WTC11 (cell line): ENCODE measurements at regions not wholly inside any gene's neighbourhood (a gene's known extent, or its start where the extent isn't known, plus 50 kb on each side); places are given as distances from the start of the nearest gene placed in this dataset.

Experiments used
- ATAC-seq: fragments of 200-7000 bp; cut with Tn5 transposase; 2 replicates; pipeline ENCODE4 v1.10.0; 2021; ENCODE audit warnings: mild to moderate bottlenecking, moderate library complexity
- CTCF ChIA-PET: fragments of 300-600 bp; sonication (Branson Sonifier 250); formaldehyde crosslinking; loops from one replicate; lab custom pipeline; 2021; ENCODE audit warnings: antibody characterized with exemption; lab: Charles Lee
- POLR2A ChIA-PET: fragments of 350-600 bp; sonication (Branson Sonifier 250); formaldehyde crosslinking; loops from one replicate; lab custom pipeline; 2021; ENCODE audit warnings: antibody characterized with exemption; lab: Charles Lee
- DNase-seq: peaks from one replicate; pipeline ENCODE4 v3.0.0; 2021; ENCODE audit warnings: low spot score
- H3K27ac Mint-ChIP-seq: 2 replicates; pipeline ENCODE4 v1.8.0; 2021; ENCODE audit warnings: mixed read lengths
- H3K27me3 Mint-ChIP-seq: 2 replicates; pipeline ENCODE4 v1.8.0; 2021; ENCODE audit warnings: low read depth, mild to moderate bottlenecking, moderate library complexity, mixed read lengths
- H3K36me3 Mint-ChIP-seq: 2 replicates; pipeline ENCODE4 v1.8.0; 2021; ENCODE audit warnings: mixed read lengths
- H3K4me1 Mint-ChIP-seq: 2 replicates; pipeline ENCODE4 v1.8.0; 2022; ENCODE audit warnings: mixed read lengths
- H3K4me3 Mint-ChIP-seq: 2 replicates; pipeline ENCODE4 v1.8.0; 2021; ENCODE audit warnings: mild to moderate bottlenecking, moderate library complexity, mixed read lengths
- H3K9me3 Mint-ChIP-seq: 2 replicates; pipeline ENCODE4 v1.8.0; 2021; ENCODE audit warnings: mixed read lengths
- AR ChIP-seq: fragments of 250-450 bp; sonication (Bioruptor Pico); IDR thresholded peaks from 2 replicates; pipeline ENCODE4 v1.9.0; 2021; ENCODE audit warnings: mild to moderate bottlenecking
- ATF1 ChIP-seq: sonication (generic); formaldehyde crosslinking; IDR thresholded peaks from 2 replicates; pipeline ENCODE4 v1.8.1; 2023; ENCODE audit warnings: mild to moderate bottlenecking, moderate library complexity, missing genetic modification reagents
- CREB1 ChIP-seq: sonication (generic); formaldehyde crosslinking; IDR thresholded peaks from 2 replicates; pipeline ENCODE4 v1.8.0; 2023; ENCODE audit warnings: mild to moderate bottlenecking, missing genetic modification reagents
- E2F1 ChIP-seq: sonication (generic); formaldehyde crosslinking; IDR thresholded peaks from 2 replicates; pipeline ENCODE4 v1.8.0; 2022; ENCODE audit warnings: mild to moderate bottlenecking, missing genetic modification reagents
- FOXP4 ChIP-seq: sonication (generic); formaldehyde crosslinking; IDR thresholded peaks from 2 replicates; pipeline ENCODE4 v1.8.0; 2022; ENCODE audit warnings: mild to moderate bottlenecking, missing genetic modification reagents
- PRRX2 ChIP-seq: fragments of 250-450 bp; sonication (Bioruptor Pico); IDR thresholded peaks from 2 replicates; pipeline ENCODE4 v1.8.0; 2021; ENCODE audit warnings: mild to moderate bottlenecking
- RELA ChIP-seq: sonication (generic); formaldehyde crosslinking; IDR thresholded peaks from 2 replicates; pipeline ENCODE4 v1.8.1; 2022; ENCODE audit warnings: missing genetic modification reagents, mild to moderate bottlenecking, borderline replicate concordance
- STAT6 ChIP-seq: sonication (generic); formaldehyde crosslinking; conservative IDR thresholded peaks from 2 replicates; pipeline ENCODE4 v1.8.1; 2023; ENCODE audit warnings: mild to moderate bottlenecking, low read depth, missing genetic modification reagents, moderate library complexity
- TCF7 ChIP-seq: sonication (generic); formaldehyde crosslinking; IDR thresholded peaks from 2 replicates; pipeline ENCODE4 v1.8.0; 2022; ENCODE audit warnings: mild to moderate bottlenecking, low read depth, missing genetic modification reagents, moderate library complexity
- TEAD1 ChIP-seq: sonication (generic); formaldehyde crosslinking; IDR thresholded peaks from 2 replicates; pipeline ENCODE4 v1.8.0; 2022; ENCODE audit warnings: mild to moderate bottlenecking, missing genetic modification reagents
- ZNF232 ChIP-seq: sonication (generic); formaldehyde crosslinking; IDR thresholded peaks from 2 replicates; pipeline ENCODE4 v1.8.0; 2022; ENCODE audit warnings: mild to moderate bottlenecking, missing genetic modification reagents
- ZNF263 ChIP-seq: sonication (generic); formaldehyde crosslinking; IDR thresholded peaks from 2 replicates; pipeline ENCODE4 v1.8.1; 2022; ENCODE audit warnings: low read depth, mild to moderate bottlenecking, moderate library complexity, missing genetic modification reagents
- ZNF425 ChIP-seq: fragments of 250-450 bp; sonication (Bioruptor Pico); conservative IDR thresholded peaks from 2 replicates; pipeline ENCODE4 v1.9.0; 2021; ENCODE audit warnings: mild to moderate bottlenecking
- TF ChIP-seq, protein P1 (sequence below): sonication (generic); formaldehyde crosslinking; conservative IDR thresholded peaks from 2 replicates; pipeline ENCODE4 v1.8.1; 2022; ENCODE audit warnings: mild to moderate bottlenecking, missing genetic modification reagents
- TF ChIP-seq, protein P2 (sequence below): sonication (generic); formaldehyde crosslinking; IDR thresholded peaks from 2 replicates; pipeline ENCODE4 v1.8.0; 2022; ENCODE audit warnings: missing genetic modification reagents

- Mint-ChIP-seq H3K27me3 (no peaks in the 10 kb centered on the region), H3K27ac (no peak overlapping the region), H3K4me3 (no peak overlapping the region), H3K36me3 (no peaks in the 10 kb centered on the region), H3K9me3 (no peaks in the 10 kb centered on the region), H3K4me1 (peaks cover 7% of the 10 kb centered on the region; the same call in 1 of the 2 replicates)
- ChIA-PET CTCF (interaction anchor here (1.2 to 1.5 kb wide), 2 partner anchors 8 to 193 kb away, joined by 3 read pairs; no protein-coding TSS in a partner anchor), POLR2A (no interaction called here)
- DNase-seq (no peak), ATAC-seq (no peak)
- TF ChIP-seq, protein P1, sequence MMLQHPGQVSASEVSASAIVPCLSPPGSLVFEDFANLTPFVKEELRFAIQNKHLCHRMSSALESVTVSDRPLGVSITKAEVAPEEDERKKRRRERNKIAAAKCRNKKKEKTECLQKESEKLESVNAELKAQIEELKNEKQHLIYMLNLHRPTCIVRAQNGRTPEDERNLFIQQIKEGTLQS (CRISPR knock-in tag) = no peak
Observed at GRCh38 chr12:91574975-91575374, 392.4 kb upstream of the DCN start.

GRCh38 chr12:91574391-91574790 lies 391.8 kb upstream of the DCN start:
- ATAC-seq (no peak), DNase-seq (no peak)
- ChIA-PET POLR2A (no interaction called here), CTCF (interaction anchor here (1.2 to 1.5 kb wide), 2 partner anchors 9 to 193 kb away, joined by 3 read pairs; no protein-coding TSS in a partner anchor)
- no peaks in the 10 kb centered on the region for H3K36me3 Mint-ChIP-seq
- H3K27me3 Mint-ChIP-seq = no peaks in the 10 kb centered on the region
- no peak overlapping the region for H3K27ac Mint-ChIP-seq
- peaks cover 6% of the 10 kb centered on the region; the same call in 1 of the 2 replicates for H3K4me1 Mint-ChIP-seq
- H3K4me3 Mint-ChIP-seq = no peak overlapping the region
- H3K9me3 Mint-ChIP-seq = no peaks in the 10 kb centered on the region
- TF ChIP-seq STAT6 (CRISPR knock-in tag) = no peak
- TF ChIP-seq ZNF263 (CRISPR knock-in tag) = no peak
- no peak for TF ChIP-seq TEAD1
- TF ChIP-seq, all 79 proteins: peak for 0

GRCh38 chr12:91572869-91573268 lies 390.3 kb upstream of the DCN start:
- no peaks in the 10 kb centered on the region for H3K36me3 Mint-ChIP-seq
- ATAC-seq = no peak
- no peak for TF ChIP-seq PRRX2 (CRISPR knock-in tag)
- TF ChIP-seq AR (CRISPR knock-in tag) = no peak
- no peak for TF ChIP-seq TCF7 (CRISPR knock-in tag)
- no peak for TF ChIP-seq E2F1 (CRISPR knock-in tag)
- no peak for TF ChIP-seq ZNF425 (CRISPR knock-in tag)
- no peak for TF ChIP-seq RELA (CRISPR knock-in tag)
- TF ChIP-seq CREB1 (CRISPR knock-in tag) = no peak
- TF ChIP-seq ZNF232 (CRISPR knock-in tag) = no peak
- TF ChIP-seq ATF1 = no peak
- TF ChIP-seq, protein P2, sequence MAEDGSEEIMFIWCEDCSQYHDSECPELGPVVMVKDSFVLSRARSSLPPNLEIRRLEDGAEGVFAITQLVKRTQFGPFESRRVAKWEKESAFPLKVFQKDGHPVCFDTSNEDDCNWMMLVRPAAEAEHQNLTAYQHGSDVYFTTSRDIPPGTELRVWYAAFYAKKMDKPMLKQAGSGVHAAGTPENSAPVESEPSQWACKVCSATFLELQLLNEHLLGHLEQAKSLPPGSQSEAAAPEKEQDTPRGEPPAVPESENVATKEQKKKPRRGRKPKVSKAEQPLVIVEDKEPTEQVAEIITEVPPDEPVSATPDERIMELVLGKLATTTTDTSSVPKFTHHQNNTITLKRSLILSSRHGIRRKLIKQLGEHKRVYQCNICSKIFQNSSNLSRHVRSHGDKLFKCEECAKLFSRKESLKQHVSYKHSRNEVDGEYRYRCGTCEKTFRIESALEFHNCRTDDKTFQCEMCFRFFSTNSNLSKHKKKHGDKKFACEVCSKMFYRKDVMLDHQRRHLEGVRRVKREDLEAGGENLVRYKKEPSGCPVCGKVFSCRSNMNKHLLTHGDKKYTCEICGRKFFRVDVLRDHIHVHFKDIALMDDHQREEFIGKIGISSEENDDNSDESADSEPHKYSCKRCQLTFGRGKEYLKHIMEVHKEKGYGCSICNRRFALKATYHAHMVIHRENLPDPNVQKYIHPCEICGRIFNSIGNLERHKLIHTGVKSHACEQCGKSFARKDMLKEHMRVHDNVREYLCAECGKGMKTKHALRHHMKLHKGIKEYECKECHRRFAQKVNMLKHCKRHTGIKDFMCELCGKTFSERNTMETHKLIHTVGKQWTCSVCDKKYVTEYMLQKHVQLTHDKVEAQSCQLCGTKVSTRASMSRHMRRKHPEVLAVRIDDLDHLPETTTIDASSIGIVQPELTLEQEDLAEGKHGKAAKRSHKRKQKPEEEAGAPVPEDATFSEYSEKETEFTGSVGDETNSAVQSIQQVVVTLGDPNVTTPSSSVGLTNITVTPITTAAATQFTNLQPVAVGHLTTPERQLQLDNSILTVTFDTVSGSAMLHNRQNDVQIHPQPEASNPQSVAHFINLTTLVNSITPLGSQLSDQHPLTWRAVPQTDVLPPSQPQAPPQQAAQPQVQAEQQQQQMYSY = no peak
- no peak for TF ChIP-seq FOXP4 (CRISPR knock-in tag)
- TF ChIP-seq, all 79 proteins: peak for 0
- H3K4me1 Mint-ChIP-seq = 0 out of 2 replicates have a peak, but pooled peaks cover 3% of the 10 kb centered on the region
- H3K27me3 Mint-ChIP-seq = no peaks in the 10 kb centered on the region
- CTCF ChIA-PET = no interaction called here
- H3K9me3 Mint-ChIP-seq = no peaks in the 10 kb centered on the region
- no peak overlapping the region for H3K27ac Mint-ChIP-seq
- POLR2A ChIA-PET = no interaction called here
- no peak for DNase-seq
- H3K4me3 Mint-ChIP-seq = no peak overlapping the region
